Esophagus squamous epithelium (tissue), 5 donors: ENCODE measurements at regions not wholly inside any gene's neighbourhood (a gene's known extent, or its start where the extent isn't known, plus 50 kb on each side); places are given as distances from the start of the nearest gene placed in this dataset.

Experiments used
- DNase-seq: peaks from one replicate; lab custom pipeline; 2025; lab: John Stamatoyannopoulos, UW
- H3K27ac ChIP-seq, 4 donors: fragments of 200-600 bp; sonication (generic); one replicate each; pipeline ENCODE4 v1.5.1; 2016 to 2019; ENCODE audit warnings: mild to moderate bottlenecking in 1 of 4
- H3K27me3 ChIP-seq, 4 donors: fragments of 200-600 bp; sonication (generic); 1 replicate in 3 of 4; 2 replicates in 1 of 4; pipeline versions ENCODE4 v1.5.1 to v1.6.0; 2017 to 2021; ENCODE audit warnings: antibody characterized with exemption in 1 of 4
- H3K36me3 ChIP-seq, 3 donors: fragments of 200-600 bp; sonication (generic); one replicate each; pipeline ENCODE4 v1.5.1; 2016 to 2019
- H3K4me1 ChIP-seq, 3 donors: fragments of 200-600 bp; sonication (generic); one replicate each; pipeline ENCODE4 v1.5.1; 2017 to 2019
- H3K4me3 ChIP-seq, 4 donors: fragments of 200-600 bp; sonication (generic); 1 replicate in 3 of 4; 2 replicates in 1 of 4; pipeline ENCODE4 v1.5.1; 2016 to 2019; ENCODE audit warnings: mild to moderate bottlenecking in 2 of 4, moderate library complexity in 1 of 4
- H3K9me3 ChIP-seq, 3 donors: fragments of 200-600 bp; sonication (generic); one replicate each; pipeline ENCODE4 v1.5.1; 2016 to 2019
- POLR2A ChIP-seq, 4 donors: fragments of 450-650 bp; IDR thresholded peaks; one replicate each; pipeline ENCODE4 v1.6.1; 2017; ENCODE audit warnings: antibody characterized with exemption in 4 of 4, mild to moderate bottlenecking in 4 of 4, moderate library complexity in 3 of 4
- WGBS, 2 donors: methylation state at CpG; one replicate each; pipeline ENCODE4 v1.1.5; 2018; 5-methylcytosine and 5-hydroxymethylcytosine counted together
- intact Hi-C: fragments of 100-400 bp; cut with DNase I; formaldehyde crosslinking; loops from one replicate; pipeline ENCODE4 v1.15.0; 2022
- TF ChIP-seq, protein P1 (sequence below), 6 experiments: fragments of 450-650 bp in 4 of 6; fragments of 200-600 bp in 2 of 6; sonication (generic) in 2 of 6; IDR thresholded peaks; one replicate each; pipeline ENCODE4 v1.5.1; 2016 to 2019; ENCODE audit warnings: antibody characterized with exemption in 6 of 6, mild to moderate bottlenecking in 4 of 6, moderate library complexity in 4 of 6
- donor health status: DM: yes; HTN: yes; CAD: no.

DNA sequence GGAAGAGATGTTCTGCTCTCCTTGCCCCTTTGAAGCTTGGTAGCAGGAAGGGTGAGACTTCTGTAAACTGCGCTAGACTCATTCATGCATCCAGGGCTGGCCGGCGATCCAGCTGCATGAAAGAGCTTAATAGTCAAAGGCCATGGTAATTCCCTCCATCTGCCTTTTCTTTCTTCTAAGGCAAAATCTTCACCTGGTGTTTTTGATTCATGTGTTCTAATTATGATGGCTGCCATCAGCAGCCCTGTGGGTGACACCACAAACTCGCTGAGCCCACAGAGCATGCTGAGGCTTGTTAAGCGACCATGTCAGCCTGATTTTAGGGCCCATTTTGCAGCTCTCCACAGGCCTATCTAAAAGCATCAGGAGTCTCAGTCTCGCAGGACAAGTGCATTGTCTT lies 450.1 kb upstream of the TENM3 start:
- DNase-seq: no peak
- Histone ChIP-seq H3K9me3 (peaks cover 0 to 11% (median 0%) of the 10 kb centered on the region in 3 donors), H3K36me3 (no peaks in the 10 kb centered on the region), H3K4me1 (no peaks in the 10 kb centered on the region), H3K4me3 (no peak overlapping the region), H3K27me3 (no peaks in the 10 kb centered on the region), H3K27ac (no peak overlapping the region)
- 50 to 54% methylated on average over 6 of the region's 6 CpGs for WGBS, 2 donors
- intact Hi-C loops: no loop called here
- TF ChIP-seq, protein P1, sequence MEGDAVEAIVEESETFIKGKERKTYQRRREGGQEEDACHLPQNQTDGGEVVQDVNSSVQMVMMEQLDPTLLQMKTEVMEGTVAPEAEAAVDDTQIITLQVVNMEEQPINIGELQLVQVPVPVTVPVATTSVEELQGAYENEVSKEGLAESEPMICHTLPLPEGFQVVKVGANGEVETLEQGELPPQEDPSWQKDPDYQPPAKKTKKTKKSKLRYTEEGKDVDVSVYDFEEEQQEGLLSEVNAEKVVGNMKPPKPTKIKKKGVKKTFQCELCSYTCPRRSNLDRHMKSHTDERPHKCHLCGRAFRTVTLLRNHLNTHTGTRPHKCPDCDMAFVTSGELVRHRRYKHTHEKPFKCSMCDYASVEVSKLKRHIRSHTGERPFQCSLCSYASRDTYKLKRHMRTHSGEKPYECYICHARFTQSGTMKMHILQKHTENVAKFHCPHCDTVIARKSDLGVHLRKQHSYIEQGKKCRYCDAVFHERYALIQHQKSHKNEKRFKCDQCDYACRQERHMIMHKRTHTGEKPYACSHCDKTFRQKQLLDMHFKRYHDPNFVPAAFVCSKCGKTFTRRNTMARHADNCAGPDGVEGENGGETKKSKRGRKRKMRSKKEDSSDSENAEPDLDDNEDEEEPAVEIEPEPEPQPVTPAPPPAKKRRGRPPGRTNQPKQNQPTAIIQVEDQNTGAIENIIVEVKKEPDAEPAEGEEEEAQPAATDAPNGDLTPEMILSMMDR (IDR thresholded peaks at IDR 0.05): no peak
- no peak for TF ChIP-seq POLR2A (IDR thresholded peaks at IDR 0.05)

DNA sequence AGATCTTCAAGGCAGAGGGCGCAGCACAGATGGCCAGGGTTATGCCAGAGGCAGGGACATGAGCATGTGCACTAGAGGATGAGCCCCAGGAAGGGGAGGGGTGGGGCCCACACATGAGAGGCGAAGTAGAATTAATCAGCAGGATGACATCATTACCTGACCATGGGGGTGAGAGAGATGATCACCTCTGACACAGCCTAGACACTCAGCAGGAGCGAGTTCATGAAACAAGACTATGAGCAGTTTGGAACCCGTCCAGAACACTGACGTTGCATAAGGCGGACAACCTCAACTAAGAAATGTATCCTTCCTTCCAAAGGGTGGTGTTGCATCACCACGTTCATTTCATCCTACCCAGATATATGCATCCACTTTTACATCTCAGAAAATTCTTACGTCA lies 446.7 kb upstream of the TENM3 start:
- TF ChIP-seq, protein P1 (IDR thresholded peaks at IDR 0.05): no peak
- no peak for TF ChIP-seq POLR2A (IDR thresholded peaks at IDR 0.05)
- intact Hi-C loops: no loop called here
- WGBS, 2 donors: 42 to 63% methylated on average over 8 of the region's 8 CpGs
- H3K36me3 ChIP-seq: no peaks in the 10 kb centered on the region
- H3K4me3 ChIP-seq: no peak overlapping the region
- no peaks in the 10 kb centered on the region for H3K27me3 ChIP-seq
- no peak for DNase-seq
- H3K9me3 ChIP-seq: peaks cover 0 to 11% (median 0%) of the 10 kb centered on the region in 3 donors
- no peak overlapping the region for H3K27ac ChIP-seq
- no peaks in the 10 kb centered on the region for H3K4me1 ChIP-seq

DNA sequence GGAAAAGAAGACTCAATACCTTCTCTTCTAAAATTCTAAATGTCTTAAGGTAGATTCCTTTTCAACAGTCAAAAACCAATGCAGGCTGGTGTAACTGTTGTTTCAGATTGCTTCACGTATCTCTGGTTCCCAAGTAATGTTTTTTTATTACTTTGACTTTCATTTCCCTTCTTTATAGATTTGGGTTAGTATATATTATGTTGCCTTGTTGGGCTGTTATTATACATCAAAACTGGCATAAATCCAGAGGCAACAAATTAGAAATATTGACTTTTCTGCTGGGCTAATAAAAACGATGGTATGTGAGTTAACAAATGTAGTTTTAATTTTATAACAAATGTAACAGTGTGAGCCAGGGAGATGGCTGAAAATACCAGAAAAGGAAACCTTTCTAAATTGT lies 444.7 kb upstream of the TENM3 start:
- 53 to 61% methylated on average over 2 of the region's 2 CpGs for WGBS, 2 donors
- peaks cover 0 to 11% (median 0%) of the 10 kb centered on the region in 3 donors for H3K9me3 ChIP-seq
- TF ChIP-seq, protein P1 (IDR thresholded peaks at IDR 0.05): no peak
- H3K4me1 ChIP-seq: no peaks in the 10 kb centered on the region
- no peak overlapping the region for H3K4me3 ChIP-seq
- intact Hi-C loops: no loop called here
- no peak overlapping the region for H3K27ac ChIP-seq
- DNase-seq: no peak
- H3K27me3 ChIP-seq: no peaks in the 10 kb centered on the region
- H3K36me3 ChIP-seq: no peaks in the 10 kb centered on the region

DNA sequence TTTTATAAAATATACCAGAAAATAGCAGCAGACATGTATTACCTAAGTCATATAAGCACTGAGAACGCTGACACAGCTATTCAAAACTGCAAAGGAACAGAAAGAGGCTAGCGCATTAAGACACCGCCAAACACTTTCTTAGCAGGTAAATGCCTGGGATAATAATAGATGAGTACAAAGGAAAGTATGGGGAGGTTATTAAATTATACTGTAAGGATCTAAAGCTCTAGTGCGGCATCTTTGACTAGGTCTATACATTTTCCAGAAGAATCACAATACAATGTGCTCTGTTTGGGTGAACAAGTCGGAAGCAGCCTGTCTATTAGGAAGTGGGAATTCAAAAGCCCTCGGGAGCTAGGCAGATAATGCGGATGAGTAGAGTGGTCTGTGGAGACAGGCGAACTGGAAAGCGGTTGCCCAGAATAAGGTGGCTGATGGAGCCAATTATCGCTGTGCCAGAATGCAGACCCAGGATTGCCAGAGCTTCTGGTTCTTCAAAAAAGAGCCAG lies 443.6 kb upstream of the TENM3 start:
- Histone ChIP-seq H3K4me3 (no peak overlapping the region), H3K9me3 (peaks cover 0 to 11% (median 0%) of the 10 kb centered on the region in 3 donors), H3K36me3 (no peaks in the 10 kb centered on the region), H3K4me1 (no peaks in the 10 kb centered on the region), H3K27me3 (no peaks in the 10 kb centered on the region), H3K27ac (no peak overlapping the region)
- TF ChIP-seq POLR2A (IDR thresholded peaks at IDR 0.05): no peak
- TF ChIP-seq, protein P1 (IDR thresholded peaks at IDR 0.05): no peak
- intact Hi-C loops: no loop called here
- WGBS, 2 donors: 87 to 90% methylated on average over 10 of the region's 10 CpGs
- DNase-seq: no peak

DNA sequence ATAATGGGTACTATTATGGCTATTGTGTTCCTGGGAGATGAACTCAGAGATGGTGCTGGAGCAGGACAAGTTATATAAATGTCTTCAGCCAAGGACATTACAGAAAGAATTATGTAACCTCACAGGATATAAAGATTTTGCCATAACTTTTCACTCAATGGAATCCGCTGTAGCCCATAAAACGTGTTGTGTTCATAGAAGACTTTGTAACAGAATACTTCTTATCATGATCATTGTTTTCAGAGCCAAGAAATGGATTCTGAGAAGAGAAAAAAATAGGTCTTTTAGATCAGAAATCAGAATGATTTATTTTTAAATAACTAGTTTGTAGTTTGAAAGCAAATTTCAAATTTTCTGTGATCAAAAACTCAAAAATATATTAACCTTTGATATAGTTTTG lies 441.0 kb upstream of the TENM3 start:
- DNase-seq: no peak
- no peaks in the 10 kb centered on the region for H3K36me3 ChIP-seq
- H3K9me3 ChIP-seq: no peaks in the 10 kb centered on the region
- TF ChIP-seq POLR2A (IDR thresholded peaks at IDR 0.05): no peak
- TF ChIP-seq, protein P1 (IDR thresholded peaks at IDR 0.05): no peak
- 76 to 81% methylated on average over 2 of the region's 2 CpGs for WGBS, 2 donors
- H3K27me3 ChIP-seq: no peaks in the 10 kb centered on the region
- no peak overlapping the region for H3K4me3 ChIP-seq
- intact Hi-C loops: no loop called here
- H3K4me1 ChIP-seq: no peaks in the 10 kb centered on the region
- H3K27ac ChIP-seq: no peak overlapping the region
